HG03045 (cell line): ENCODE measurements at regions not wholly inside any gene's neighbourhood (a gene's known extent, or its start where the extent isn't known, plus 50 kb on each side); places are given as distances from the start of the nearest gene placed in this dataset.
"Not testable (repeated sequence)": the region's sequence is repeated elsewhere in the genome, so short reads cannot be mapped to it uniquely, and the experiment has no call there.

Experiments
- ATAC-seq: cut with Tn5 transposase; IDR thresholded peaks from one replicate; pipeline ENCODE4 v1.9.1; 2021; ENCODE audit warnings: mild to moderate bottlenecking, moderate library complexity; ENCODE audit not compliant: unreplicated experiment

- no peak for ATAC-seq
Measured at GRCh38 chr2:155600296-155600695, 732.2 kb downstream of the NR4A2 start.

DNA sequence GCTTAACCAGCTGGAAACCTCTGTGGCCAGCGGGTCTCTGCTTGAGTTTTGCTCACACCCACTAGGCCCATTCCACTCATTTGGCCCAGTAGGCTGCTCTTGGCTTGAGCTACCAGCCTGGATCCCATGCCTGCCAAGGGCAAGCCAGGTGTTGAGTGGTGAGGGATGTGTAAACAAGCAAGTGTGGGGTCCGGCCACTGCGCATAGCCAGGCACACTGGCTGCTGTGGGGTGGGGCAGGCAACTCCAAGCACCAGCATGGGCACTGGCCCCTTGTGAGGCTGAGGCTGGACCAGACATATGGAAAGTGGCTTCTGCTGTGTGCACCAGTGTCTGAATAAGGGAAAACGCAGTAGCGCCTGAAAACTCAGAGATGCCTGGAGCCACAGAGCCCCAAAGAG is 732.7 kb downstream of the NR4A2 start:
- ATAC-seq = no peak

DNA sequence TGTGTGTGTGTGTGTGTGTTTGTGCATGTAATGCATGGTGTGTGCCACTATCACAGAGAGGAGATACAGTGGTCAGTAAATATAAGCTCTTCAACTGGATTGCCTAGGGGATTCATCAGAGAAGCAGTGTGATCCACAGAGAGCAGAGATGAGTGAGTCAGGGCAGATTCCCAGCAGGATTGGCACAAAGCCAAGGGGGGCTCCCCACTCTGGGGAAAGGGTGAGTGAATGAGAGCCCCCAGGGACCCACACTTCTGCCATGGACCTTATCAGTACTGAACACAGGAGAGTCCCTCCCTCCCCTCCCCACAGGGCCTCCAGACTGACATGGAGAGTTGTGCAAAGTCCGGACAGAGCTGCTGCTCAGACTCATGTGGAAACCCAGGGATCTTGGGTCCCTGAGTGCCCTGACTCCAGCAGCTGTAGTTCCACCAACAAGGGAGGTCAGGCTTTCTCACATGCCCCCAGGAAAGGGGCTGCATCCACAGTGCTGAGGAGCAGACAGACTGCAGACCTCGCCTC is 748.8 kb downstream of the NR4A2 start:
- ATAC-seq = no peak

DNA sequence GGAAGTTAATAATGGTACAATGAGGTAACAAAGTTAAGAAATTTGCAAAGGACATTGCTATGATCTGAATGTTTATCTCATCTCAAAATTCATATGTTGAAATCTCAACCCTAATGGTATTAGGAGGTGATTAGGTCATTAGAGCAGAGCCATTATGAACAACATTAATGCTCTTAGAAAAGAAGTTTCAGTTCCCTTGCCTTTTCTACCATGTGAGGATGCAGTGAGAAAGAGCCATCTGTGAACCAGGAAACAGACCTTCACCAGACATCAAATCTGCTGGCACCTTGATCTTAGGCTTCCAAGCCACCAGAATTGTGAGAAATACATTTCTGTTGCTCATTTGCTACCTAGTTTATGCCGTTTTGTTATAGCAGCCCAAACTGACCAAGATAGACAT is 757.6 kb downstream of the NR4A2 start:
- no peak for ATAC-seq

DNA sequence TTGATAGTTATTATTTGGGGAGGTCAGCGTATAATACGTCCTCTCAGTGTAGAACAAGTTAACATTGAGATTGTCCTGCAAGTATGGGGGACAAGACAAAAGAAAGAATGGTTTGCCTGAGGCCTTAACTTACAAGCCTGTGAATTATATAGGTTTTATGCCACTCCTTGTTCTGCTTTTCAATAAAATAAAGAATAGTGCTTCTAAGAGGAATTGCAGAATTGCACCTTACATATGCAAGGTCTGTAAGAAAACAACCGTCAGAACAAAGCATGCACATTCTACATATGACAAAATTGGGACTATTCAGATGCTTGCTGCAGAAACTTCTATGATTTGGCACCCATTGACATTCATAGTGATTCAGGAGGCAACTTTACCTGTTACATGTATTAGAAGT is 785.0 kb downstream of the NR4A2 start:
- ATAC-seq = no peak

GRCh38 chr2:155546721-155547555 is 785.6 kb downstream of the NR4A2 start:
- no peak for ATAC-seq

DNA sequence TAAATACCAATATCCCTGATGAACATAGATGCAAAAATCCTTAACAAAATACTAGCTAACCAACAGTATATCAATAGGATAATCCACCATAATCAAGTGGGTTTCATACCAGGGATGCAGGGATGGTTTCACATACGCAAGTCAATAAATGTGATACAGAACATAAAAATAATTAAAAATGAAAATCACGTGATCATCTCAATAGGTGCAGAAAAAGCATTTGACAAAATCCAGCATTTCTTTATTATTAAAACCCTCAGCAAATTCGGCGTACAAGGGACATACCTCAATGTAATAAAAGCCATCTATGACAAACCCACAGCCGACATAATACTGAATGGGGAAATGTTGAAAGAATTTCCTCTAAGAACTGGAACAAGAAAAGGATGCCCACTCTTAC is 793.5 kb downstream of the NR4A2 start:
- ATAC-seq = not testable (repeated sequence)

DNA sequence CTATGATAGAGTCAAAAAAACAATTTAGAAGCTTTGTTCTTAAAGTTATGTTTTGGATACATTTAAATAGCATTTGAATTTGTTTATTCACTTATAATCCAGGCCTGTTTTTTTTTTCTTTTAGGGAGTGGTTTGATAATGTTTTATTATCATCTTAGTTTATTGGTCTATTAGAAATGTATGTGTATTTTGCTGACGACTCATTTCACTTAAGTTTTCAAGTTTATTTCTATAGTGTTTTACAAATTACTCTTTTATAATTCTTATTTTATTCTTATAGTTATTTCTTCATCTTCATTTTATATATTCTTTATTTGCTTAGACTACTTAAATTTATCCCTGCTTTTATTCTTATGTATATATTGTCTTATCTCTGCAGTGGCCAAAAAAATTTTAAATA is 804.5 kb downstream of the NR4A2 start:
- ATAC-seq = no peak

DNA sequence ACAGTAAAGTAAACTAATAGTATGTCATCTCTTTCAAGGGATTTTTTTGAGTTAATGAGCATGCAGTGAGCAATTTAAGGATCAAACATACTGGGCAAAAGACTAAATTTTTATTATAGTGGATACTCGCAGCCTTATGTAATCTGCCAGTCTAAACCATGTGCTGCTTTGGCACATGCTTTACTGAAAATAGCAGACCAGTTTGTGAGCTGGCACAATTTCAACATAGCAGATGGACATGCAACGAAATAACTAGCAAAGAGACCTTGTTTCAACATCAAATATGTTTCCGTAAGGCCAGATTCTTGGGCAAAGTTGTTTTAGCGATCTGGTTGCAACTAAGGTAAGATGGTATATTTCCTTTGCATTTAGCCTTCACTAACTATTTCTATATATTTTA is 807.3 kb downstream of the NR4A2 start:
- ATAC-seq = no peak

- no peak for ATAC-seq
Measured at GRCh38 chr2:155519529-155520130, 812.9 kb downstream of the NR4A2 start.

- no peak for ATAC-seq
Measured at GRCh38 chr2:155518094-155518493, 814.4 kb downstream of the NR4A2 start.

DNA sequence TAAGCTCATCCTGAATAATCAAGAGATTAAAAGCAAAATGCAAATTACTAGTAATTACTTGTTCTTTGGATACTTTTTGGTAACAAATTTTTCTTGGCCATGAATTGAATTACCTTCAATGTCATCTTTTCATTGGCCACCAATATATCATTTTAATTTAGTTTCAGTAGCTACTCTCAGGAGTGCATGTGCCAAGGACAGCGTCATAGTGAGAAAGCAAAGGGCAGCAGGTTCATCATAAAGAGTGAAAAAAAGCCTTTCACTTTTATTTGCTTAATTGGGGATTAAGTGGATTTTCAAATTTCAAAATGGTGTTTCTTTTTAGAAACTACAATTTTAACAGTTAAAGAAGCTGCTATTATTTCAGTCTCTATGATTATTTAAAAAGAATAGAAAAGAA is 815.2 kb downstream of the NR4A2 start:
- no peak for ATAC-seq

DNA sequence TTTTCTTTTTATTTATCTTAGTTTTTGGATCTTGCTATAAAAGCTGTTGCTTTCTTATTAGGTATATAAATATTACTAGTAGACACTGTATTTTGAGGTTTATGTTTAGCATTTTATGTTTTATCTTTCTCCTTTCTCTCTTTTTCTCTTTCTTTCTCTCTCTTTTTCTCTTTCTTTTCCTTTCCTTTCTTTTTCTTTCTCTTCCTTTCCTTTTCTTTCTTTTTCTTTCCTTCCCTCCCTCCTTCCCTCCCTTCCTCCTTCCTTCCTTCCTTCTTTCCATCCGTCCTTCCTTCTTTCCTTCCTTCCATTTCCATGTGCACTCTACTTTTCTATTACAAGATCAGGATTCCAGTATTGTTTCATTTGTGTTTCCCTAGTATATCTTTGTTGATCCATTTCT is 814.8 kb downstream of the KCNJ3 start:
- no peak for ATAC-seq

DNA sequence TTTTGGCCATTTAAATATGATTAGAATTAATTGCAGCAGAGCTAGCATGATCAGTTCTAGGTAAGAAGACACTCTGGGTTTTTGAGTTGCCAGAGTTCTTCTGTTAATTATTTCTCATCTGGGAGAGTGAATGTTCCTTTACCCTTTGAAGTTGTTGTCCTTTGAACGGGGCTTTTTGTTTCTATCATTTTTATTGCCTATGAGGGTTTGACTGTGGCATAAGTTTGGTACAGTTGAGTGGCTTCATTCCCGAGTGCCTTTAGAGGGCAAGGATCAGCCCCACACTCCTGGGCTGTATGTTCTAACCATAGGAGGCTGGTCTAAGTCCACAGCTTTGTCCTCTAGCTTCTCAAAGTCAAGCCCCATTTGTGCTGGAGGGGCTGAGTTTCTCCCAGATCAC is 804.3 kb downstream of the KCNJ3 start:
- no peak for ATAC-seq

DNA sequence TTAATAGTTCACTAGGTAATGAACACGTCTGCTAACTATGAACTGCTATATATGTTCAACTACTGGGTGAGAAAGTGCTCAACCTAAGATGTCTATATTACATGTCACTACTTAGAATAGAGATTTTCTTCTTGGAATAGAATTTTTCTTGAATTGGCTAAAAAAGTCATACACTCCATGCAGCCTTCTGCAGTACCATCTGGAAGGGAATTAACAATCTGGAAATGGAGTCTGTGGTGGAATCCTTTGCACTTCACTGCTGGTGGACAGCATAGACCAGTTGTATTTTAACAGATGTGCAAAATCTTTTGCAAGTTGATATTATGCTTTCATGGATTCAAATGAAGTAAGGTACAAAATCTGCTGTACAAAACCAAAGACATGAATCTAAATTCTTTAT is 799.6 kb downstream of the KCNJ3 start:
- ATAC-seq = no peak

- no peak for ATAC-seq
Measured at GRCh38 chr2:155494744-155495143, 796.2 kb downstream of the KCNJ3 start.

DNA sequence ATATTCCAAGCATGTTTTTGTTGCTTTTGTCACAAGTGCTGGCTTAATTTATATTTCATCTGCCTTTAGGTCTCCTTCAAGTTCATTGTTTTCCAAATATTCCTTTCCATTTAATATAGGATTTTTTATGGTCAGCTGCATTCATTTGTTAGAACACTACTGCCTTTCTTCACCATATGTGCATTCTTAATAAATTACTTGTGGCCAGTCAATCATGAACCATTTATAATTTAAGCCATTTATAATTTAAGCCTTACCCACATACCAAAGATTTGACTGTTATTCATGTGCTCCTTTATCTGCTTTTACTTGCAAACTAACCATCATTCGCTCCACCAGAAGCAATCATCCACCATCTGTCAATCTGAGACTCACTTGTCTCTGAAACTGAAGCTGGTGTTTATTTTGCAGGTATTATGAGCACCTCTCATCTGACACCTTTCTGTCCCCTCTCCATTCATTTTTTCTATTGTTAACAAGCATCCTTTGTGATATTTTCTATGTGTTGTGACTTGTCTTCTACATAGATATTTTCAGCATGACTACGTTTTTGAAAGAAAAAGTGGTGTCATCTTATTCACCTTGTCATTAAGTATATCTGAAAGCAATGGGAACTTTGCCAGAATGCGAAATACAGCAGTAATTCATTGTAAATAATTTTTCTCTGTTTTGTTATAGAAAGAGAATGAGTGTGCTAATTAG is 786.8 kb downstream of the KCNJ3 start:
- ATAC-seq = no peak

DNA sequence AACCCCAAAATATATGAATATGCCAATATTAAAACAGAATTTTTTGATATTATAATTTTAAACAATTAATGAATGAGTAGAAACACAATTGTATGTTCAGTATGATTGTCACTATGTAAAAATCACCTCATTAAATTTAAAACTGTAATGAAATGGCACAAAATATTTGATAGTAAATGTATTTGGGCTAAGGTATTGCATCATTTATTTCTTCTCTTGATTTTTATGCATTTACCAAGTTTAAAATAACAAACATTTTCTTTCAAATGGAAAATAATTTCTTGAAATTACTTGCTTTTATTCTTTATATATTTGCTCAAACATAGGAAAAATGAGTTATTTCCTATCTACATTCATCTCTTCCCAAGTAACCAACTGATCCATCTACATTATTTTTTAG is 782.6 kb downstream of the KCNJ3 start:
- no peak for ATAC-seq

DNA sequence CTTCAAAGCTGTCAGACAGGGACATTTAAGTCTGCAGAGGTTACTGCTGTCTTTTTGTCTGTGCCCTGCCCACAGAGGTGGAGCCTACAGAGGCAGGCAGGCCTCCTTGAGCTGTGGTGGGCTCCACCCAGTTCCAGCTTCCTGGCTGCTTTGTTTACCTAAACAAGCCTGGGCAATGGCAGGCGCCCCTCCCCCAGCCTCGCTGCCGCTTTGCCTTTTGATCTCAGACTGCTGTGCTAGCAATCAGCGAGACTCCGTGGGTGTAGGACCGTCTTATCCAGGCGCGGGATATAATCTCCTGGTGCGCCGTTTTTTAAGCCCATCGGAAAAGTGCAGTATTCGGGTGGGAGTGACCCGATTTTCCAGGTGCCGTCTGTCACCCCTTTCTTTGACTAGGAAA is 773.5 kb downstream of the KCNJ3 start:
- ATAC-seq = not testable (repeated sequence)

DNA sequence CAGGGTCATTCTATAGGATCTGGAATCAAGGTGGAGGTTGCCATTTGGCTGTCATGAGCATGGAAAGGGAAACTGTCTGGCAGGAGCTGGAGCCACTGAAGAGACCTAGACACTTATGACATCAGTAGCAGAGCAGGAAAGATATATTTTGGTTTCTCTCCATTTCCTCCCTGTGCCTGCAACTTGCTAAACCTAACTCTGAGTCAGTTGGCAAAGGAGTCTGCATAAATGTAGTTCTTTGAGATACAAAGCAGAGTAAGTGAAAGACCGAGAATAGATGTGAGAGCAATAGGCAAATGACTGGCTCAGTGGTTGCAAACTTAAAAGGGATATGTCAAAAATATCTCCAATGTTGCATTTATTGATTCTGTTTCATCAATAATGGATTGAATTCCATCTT is 757.7 kb downstream of the KCNJ3 start:
- ATAC-seq = no peak

GRCh38 chr2:155442755-155443372 is 744.4 kb downstream of the KCNJ3 start:
- no peak for ATAC-seq
